ENCODE measurements at regions not wholly inside any gene's neighbourhood (a gene's known extent, or its start where the extent isn't known, plus 50 kb on each side); places are given as distances from the start of the nearest gene placed in this dataset.

DNA sequence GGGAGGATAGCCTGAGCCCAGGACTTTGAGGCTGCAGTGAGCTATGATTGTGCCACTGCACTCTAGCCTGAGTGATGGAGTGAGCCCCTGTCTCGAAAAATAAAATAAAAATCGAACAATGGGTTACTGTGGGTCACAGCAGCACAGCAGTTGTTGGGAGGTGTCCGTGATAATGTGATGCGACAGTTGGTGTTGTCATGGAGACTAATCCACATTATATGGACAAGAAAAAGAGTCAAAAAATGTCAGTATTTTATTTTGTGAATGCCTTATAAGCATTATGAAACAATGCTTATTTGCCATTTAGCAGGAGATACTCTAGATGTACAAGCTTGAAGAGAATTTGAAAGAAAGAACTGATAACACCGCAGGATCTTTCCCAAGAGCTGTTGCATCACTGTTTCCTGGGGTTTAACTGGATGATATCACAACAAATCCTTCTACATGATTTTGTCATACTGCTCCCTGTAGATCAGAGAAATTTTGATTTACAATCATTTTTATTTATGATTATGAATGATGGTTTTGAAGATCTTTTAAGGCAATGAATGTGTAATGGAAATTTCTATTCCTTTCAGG, 195.4 kb downstream of the BAMBI start:
- TF ChIP-seq, protein P1, sequence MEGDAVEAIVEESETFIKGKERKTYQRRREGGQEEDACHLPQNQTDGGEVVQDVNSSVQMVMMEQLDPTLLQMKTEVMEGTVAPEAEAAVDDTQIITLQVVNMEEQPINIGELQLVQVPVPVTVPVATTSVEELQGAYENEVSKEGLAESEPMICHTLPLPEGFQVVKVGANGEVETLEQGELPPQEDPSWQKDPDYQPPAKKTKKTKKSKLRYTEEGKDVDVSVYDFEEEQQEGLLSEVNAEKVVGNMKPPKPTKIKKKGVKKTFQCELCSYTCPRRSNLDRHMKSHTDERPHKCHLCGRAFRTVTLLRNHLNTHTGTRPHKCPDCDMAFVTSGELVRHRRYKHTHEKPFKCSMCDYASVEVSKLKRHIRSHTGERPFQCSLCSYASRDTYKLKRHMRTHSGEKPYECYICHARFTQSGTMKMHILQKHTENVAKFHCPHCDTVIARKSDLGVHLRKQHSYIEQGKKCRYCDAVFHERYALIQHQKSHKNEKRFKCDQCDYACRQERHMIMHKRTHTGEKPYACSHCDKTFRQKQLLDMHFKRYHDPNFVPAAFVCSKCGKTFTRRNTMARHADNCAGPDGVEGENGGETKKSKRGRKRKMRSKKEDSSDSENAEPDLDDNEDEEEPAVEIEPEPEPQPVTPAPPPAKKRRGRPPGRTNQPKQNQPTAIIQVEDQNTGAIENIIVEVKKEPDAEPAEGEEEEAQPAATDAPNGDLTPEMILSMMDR (IDR thresholded peaks at IDR 0.05; ENCODE audit: low read length): no peak
- no peak for TF ChIP-seq EZH2 (IDR thresholded peaks at IDR 0.05; ENCODE audit: borderline replicate concordance, low read length)

All from OCI-LY1 (cell line).